Keratinocyte (primary cell): ENCODE measurements at regions not wholly inside any gene's neighbourhood (a gene's known extent, or its start where the extent isn't known, plus 50 kb on each side); places are given as distances from the start of the nearest gene placed in this dataset.

Experiments used
- DNase-seq: peaks from one replicate; pipeline ENCODE4 v3.0.0-alpha.2; 2011; ENCODE audit warnings: low read depth, missing footprints, low spot score
- FAIRE-seq: peaks from 2 replicates; lab custom pipeline; 2011; peaks lifted over from hg19 to GRCh38; lab: Jason Lieb, UNC
- H2AFZ ChIP-seq: 2 replicates; pipeline ENCODE4 v1.6.0; 2012; ENCODE audit warnings: low read length, control low read depth, inconsistent platforms; ENCODE audit not compliant: control insufficient read depth
- H3K27ac ChIP-seq: 2 replicates; pipeline ENCODE4 v1.5.1; 2011; ENCODE audit warnings: low read length; ENCODE audit not compliant: control insufficient read depth, insufficient read depth
- H3K27me3 ChIP-seq: 3 replicates; pipeline ENCODE4 v1.6.0; 2011; ENCODE audit warnings: low read length; ENCODE audit not compliant: control insufficient read depth, insufficient read depth; ENCODE audit errors: extremely low read depth
- H3K36me3 ChIP-seq, 2 experiments: 2 replicates in 1 of 2; 3 replicates in 1 of 2; pipeline ENCODE4 v1.5.1; 2011; ENCODE audit warnings: low read length in 2 of 2, mild to moderate bottlenecking in 1 of 2; ENCODE audit not compliant: control insufficient read depth in 2 of 2, insufficient read depth in 2 of 2; ENCODE audit errors: extremely low read depth in 1 of 2
- H3K4me1 ChIP-seq: 3 replicates; pipeline ENCODE4 v1.5.1; 2011; ENCODE audit warnings: low read length; ENCODE audit not compliant: control insufficient read depth, insufficient read depth; ENCODE audit errors: extremely low read depth
- H3K4me2 ChIP-seq: 3 replicates; pipeline ENCODE4 v1.6.0; 2011; ENCODE audit warnings: low read depth, low read length; ENCODE audit not compliant: control insufficient read depth, insufficient read depth; ENCODE audit errors: extremely low read depth
- H3K4me3 ChIP-seq, 3 experiments: fragments of 200-600 bp in 1 of 3; sonication (generic) in 1 of 3; 2 replicates in 2 of 3; 3 replicates in 1 of 3; pipeline ENCODE4 v1.5.1; 2011 to 2016; ENCODE audit warnings: low read length in 3 of 3, mild to moderate bottlenecking in 3 of 3, control low read depth in 2 of 3, inconsistent platforms in 1 of 3, low read depth in 1 of 3, mixed read lengths in 1 of 3, mixed run types in 1 of 3, moderate library complexity in 1 of 3; ENCODE audit not compliant: control insufficient read depth in 2 of 3, insufficient read depth in 2 of 3; ENCODE audit errors: extremely low read depth in 1 of 3
- H3K79me2 ChIP-seq: 2 replicates; pipeline ENCODE4 v1.6.0; 2012; ENCODE audit warnings: low read length; ENCODE audit not compliant: control insufficient read depth, insufficient read depth
- H3K9ac ChIP-seq: 3 replicates; pipeline ENCODE4 v1.6.0; 2011; ENCODE audit warnings: low read length; ENCODE audit not compliant: control insufficient read depth, insufficient read depth; ENCODE audit errors: extremely low read depth
- H3K9me1 ChIP-seq: 3 replicates; pipeline ENCODE4 v1.6.0; 2011; ENCODE audit warnings: low read length; ENCODE audit not compliant: control insufficient read depth, insufficient read depth; ENCODE audit errors: extremely low read depth
- H3K9me3 ChIP-seq: 2 replicates; pipeline ENCODE4 v1.5.1; 2012; ENCODE audit warnings: low read depth, low read length; ENCODE audit not compliant: control insufficient read depth
- H4K20me1 ChIP-seq: 3 replicates; pipeline ENCODE4 v1.6.0; 2011; ENCODE audit warnings: low read length; ENCODE audit not compliant: control insufficient read depth, insufficient read depth; ENCODE audit errors: extremely low read depth
- EZH2 ChIP-seq: IDR thresholded peaks from one replicate; pipeline ENCODE4 v1.6.1; 2012; ENCODE audit warnings: inconsistent platforms, mild to moderate bottlenecking, low read length, moderate library complexity
- dilution Hi-C: fragments of 300-500 bp; cut with MboI; formaldehyde crosslinking; loops from one replicate; pipeline ENCODE4 v1.7.0; 2020; ENCODE audit warnings: low sequenced_read_pairs; ENCODE audit not compliant: extremely low pct_ligation_motif_present
- TF ChIP-seq, protein P1 (sequence below), 3 experiments: IDR thresholded peaks in 1 of 3; conservative IDR thresholded peaks in 1 of 3; optimal IDR thresholded peaks in 1 of 3; 2 replicates in 2 of 3; 3 replicates in 1 of 3; pipeline versions ENCODE3 to v1.5.1; 2011; ENCODE audit warnings: low read length in 3 of 3, mild to moderate bottlenecking in 3 of 3, moderate library complexity in 2 of 3, control low read depth in 1 of 3, inconsistent platforms in 1 of 3; ENCODE audit not compliant: insufficient read depth in 2 of 3; ENCODE audit errors: extremely low read depth in 1 of 3

DNA sequence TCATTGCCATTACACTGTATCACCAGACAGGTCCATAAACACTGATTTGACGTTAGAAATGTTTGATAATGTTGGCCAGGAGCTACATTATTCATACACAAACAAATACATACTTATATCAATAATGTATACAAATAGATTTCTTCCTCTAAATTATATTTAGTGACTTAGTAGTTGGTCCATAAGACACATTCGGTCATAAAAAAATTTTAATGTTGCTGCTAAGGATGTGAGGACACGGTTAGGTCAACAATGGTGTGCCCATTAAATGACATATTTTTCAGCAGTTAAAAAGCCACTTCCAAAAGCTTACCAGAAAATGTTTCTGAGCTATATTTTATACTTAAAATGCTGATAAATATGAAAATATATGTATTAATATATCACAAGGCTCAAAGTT is 1148.7 kb upstream of the TMEM132C start:
- Histone ChIP-seq H3K4me1 (no peaks in the 10 kb centered on the region), H3K36me3 (no peaks in the 10 kb centered on the region), H3K4me3 (no peak overlapping the region), H3K9ac (no peak overlapping the region), H3K9me3 (no peaks in the 10 kb centered on the region), H3K9me1 (no peaks in the 10 kb centered on the region), H2AFZ (no peak overlapping the region), H3K27ac (no peak overlapping the region), H3K4me2 (no peak overlapping the region), H3K27me3 (no peaks in the 10 kb centered on the region), H3K79me2 (no peaks in the 10 kb centered on the region), H4K20me1 (no peaks in the 10 kb centered on the region)
- DNase-seq (no peak), FAIRE-seq (no peak)
- TF ChIP-seq, protein P1, sequence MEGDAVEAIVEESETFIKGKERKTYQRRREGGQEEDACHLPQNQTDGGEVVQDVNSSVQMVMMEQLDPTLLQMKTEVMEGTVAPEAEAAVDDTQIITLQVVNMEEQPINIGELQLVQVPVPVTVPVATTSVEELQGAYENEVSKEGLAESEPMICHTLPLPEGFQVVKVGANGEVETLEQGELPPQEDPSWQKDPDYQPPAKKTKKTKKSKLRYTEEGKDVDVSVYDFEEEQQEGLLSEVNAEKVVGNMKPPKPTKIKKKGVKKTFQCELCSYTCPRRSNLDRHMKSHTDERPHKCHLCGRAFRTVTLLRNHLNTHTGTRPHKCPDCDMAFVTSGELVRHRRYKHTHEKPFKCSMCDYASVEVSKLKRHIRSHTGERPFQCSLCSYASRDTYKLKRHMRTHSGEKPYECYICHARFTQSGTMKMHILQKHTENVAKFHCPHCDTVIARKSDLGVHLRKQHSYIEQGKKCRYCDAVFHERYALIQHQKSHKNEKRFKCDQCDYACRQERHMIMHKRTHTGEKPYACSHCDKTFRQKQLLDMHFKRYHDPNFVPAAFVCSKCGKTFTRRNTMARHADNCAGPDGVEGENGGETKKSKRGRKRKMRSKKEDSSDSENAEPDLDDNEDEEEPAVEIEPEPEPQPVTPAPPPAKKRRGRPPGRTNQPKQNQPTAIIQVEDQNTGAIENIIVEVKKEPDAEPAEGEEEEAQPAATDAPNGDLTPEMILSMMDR (optimal IDR thresholded peaks at IDR 0.05 in 1 of 3, IDR thresholded peaks at IDR 0.05 in 1 of 3, conservative IDR thresholded peaks at IDR 0.05 in 1 of 3; ENCODE audit: extremely low read depth in 1 of 3, insufficient read depth in 2 of 3, low read length in 3 of 3) = no peak
- TF ChIP-seq EZH2 = no peak
- dilution Hi-C loops = no loop called here

GRCh38 chr12:127119600-127120140 is 1147.3 kb upstream of the TMEM132C start:
- DNase-seq (no peak), FAIRE-seq (no peak)
- TF ChIP-seq EZH2 = no peak
- TF ChIP-seq, protein P1 (optimal IDR thresholded peaks at IDR 0.05 in 1 of 3, IDR thresholded peaks at IDR 0.05 in 1 of 3, conservative IDR thresholded peaks at IDR 0.05 in 1 of 3; ENCODE audit: extremely low read depth in 1 of 3, insufficient read depth in 2 of 3, low read length in 3 of 3) = no peak
- Histone ChIP-seq H3K4me2 (no peak overlapping the region), H3K4me1 (no peaks in the 10 kb centered on the region), H3K27ac (no peak overlapping the region), H3K4me3 (no peak overlapping the region), H3K79me2 (no peaks in the 10 kb centered on the region), H3K27me3 (no peaks in the 10 kb centered on the region), H2AFZ (no peak overlapping the region), H3K9ac (no peak overlapping the region), H3K36me3 (no peaks in the 10 kb centered on the region), H3K9me1 (no peaks in the 10 kb centered on the region), H3K9me3 (no peaks in the 10 kb centered on the region), H4K20me1 (no peaks in the 10 kb centered on the region)
- dilution Hi-C loops = no loop called here
